GM19351 (cell line): ENCODE measurements at regions not wholly inside any gene's neighbourhood (a gene's known extent, or its start where the extent isn't known, plus 50 kb on each side); places are given as distances from the start of the nearest gene placed in this dataset.
"Not testable (repeated sequence)": the region's sequence is repeated elsewhere in the genome, so short reads cannot be mapped to it uniquely, and the experiment has no call there.

ENCODE experiments used
- ATAC-seq: cut with Tn5 transposase; IDR thresholded peaks from one replicate; pipeline ENCODE4 v1.9.1; 2021; ENCODE audit warnings: mild to moderate bottlenecking, moderate library complexity; ENCODE audit not compliant: unreplicated experiment

DNA sequence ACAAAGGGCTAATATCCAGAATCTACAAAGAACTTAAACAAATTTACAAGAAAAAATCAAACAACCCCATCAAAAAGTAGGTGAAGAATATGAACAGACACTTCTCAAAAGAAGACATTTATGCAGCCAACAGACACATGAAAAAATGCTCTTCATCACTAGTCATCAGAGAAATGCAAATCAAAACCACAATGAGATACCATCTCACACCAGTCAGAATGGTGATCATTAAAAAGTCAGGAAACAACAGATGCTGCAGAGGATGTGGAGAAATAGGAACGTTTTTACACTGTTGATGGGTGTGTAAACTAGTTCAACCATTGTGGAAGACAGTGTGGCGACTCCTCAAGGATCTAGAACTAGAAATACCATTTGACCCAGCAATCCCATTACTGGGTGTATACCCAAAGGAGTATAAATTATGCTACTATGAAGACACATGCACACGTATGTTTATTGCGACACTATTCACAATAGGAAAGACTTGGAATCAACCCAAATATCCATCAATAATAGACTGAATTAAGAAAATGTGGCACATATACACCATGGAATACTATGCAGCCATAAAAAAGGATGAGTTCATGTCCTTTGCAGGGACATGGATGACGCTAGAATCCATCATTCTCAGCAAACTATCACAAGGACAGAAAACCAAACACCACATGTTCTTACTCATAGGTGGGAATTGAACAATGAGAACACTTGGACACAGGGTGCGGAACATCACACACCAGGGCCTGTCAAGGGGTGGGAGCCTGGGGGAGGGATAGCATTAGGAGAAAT, 241.5 kb downstream of the KCNRG start:
- ATAC-seq = not testable (repeated sequence)

DNA sequence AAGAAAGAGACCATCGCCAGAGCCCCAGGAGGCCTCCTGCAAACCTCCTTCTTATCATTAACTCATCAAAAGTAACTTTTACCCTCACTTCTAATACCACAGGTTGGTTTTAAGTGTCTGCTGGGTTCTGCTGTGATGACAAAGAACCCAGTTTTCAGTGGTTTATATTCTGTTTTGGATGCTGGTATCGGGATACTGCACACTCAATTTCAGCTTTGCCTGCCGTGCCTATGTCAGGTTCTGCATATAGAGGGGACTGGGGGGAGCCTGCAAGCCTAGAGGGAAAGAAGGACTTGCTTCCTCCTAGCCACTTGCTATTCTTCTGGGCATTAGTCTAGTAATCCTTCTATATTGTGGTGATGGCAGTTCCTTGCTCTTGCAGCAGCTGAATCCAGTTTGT, 242.4 kb downstream of the KCNRG start:
- ATAC-seq = no peak

DNA sequence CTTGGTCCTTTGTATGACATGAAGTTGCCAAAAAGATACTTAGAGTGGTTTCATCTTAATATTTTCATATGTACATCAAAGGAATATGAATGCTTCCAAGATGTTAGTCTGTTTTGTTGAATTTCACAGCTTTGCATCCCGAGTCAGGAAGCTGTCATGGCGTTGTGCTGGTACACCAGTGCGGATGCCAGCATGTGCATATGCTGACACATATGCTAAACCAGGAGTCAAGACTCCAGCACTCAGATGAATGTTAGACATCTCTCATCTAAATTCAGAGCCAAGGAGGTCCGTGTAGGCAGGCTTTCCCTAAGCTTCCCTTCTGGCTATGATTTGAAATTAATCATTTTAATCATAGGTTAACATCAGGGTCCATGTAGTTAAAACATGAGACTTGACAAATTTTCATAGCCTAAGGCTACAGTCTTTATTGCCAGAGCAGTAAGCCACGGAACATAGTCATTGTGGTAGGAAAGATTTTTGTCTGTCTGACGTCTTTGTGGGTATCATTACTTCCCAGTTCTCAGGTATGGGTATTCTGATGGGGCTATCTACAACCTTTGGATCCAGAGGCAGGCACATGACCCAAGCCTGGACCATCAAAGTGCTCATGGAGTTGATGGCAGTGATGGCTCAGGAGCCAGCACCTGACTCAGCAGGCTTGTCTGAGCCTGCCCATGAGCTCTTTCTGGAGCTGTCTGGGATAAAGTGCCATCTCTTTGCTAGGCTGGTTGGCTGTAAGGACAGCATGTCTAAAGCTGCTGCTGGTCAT, 246.1 kb downstream of the KCNRG start:
- no peak for ATAC-seq

DNA sequence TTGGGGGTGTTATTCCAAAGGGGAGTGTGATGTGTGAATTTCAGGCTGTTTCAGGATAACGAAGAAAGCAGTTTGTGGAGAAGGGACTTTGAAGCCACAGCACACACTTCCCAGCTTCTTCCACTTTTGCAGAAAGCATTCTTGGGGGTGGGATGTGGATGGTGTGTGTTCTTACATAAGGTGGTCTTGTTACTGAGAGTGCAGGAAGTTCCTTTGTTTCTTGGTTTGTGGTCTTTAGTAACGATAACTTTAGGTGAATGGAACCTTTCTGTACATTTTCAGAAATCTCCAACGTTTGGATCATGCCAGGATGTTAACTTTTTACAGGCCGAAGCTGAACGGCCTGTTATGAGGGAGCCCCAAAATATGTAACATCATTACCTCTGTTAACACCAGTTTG, 251.8 kb downstream of the KCNRG start:
- no peak for ATAC-seq

DNA sequence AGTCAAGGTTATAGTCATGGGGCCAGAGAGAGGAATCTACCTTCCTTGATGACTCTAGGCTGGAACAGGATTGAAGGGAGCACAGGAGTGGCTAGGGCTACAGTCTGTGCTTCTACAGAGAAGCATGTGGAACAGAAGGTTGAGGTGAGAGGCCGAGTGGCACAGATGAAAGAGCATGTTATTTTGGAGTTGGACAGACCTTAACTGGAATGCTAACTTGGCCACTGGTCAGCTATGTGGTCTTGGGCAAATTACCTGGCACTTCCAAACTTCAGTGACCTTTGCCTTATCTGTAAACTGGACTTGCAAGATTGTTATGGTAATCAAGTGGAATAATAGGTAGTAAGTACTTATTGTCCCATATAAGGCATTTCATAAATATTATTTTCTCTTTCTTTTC, 252.7 kb downstream of the KCNRG start:
- ATAC-seq = no peak

DNA sequence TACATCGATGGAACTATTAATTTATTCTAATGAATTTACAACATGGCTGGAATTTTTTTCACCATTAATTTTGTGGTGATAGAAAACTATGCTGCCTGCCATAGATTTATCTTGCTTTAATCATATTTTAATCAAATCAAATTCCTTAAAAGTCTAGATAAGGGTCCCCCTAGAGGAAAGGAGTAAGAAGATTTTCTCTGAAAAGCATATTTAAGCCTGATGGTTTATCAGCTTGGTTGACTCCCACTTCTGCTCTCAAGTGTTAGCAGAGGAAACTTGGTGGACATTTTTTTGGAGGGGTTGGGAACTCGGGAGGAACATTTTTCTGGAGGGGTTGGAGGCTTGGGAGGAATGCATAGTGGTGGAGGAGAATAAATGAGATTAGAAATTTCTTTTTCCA, 253.3 kb downstream of the KCNRG start:
- ATAC-seq = no peak

DNA sequence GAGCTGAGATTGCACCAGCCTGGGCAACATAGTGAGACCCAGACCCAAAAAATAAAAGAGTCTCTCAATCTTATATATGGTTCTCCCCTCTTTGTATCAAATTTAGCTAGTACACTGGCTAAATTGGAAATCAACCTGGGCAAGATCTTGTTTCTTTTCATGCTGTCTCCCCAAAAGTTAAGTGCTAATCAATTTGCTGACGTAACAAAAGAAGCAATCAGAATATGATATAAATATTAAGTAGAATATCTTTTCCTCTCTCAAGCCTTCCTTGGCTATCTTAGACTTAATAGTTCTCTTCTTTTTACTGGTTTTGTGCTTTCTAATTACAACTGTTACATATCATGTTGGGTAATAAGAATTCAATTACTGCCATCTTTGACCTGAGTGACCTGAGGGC, 258.9 kb downstream of the KCNRG start:
- ATAC-seq = no peak

- ATAC-seq = no peak
These were observed 260.3 kb downstream of the KCNRG start for GRCh38 chr13:50275392-50276063.

DNA sequence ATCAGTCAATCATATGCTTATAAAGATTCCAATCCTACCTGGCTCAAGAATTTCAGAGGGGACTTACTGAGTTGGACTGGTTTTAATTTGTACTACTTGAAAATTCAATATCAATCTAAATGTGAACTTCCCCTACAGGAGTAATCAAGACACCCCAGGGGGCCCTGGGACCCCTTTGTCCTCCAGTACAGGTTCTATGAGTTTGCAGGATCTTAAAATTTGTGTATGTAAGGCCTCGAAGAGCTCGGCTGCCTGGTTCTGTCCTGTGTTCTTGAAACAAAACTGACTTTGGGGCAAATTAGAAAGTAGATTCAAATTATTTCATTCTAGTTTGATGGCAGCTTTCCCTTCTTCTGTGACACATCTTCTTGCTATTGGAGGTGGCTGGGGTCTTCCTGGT, 261.3 kb downstream of the KCNRG start:
- no peak for ATAC-seq

GRCh38 chr13:50277127-50277526, 261.9 kb downstream of the KCNRG start:
- no peak for ATAC-seq

- ATAC-seq = no peak
These were observed 262.7 kb downstream of the KCNRG start for GRCh38 chr13:50277906-50278305.

DNA sequence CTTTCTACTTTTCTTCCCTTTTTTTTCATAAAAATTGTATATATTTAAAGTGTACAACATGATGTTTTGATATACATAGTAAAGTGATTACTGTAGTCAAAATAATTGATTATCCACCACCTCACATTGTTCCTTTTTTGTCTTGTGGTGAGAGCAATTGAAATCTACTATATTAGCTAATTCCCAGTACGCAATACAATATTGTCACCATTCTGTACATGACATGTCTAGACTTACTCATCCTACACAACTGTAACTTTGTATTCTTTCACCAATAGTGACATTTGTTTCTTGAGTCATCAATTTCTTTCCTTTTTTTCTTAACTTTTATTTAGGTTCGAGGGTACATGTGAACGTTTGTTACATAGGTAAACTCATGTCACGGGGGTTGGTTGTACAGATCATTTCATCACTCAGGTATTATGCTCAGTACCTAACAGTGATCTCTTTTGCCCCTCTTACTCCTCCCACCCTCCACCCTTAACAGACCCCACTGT, 265.2 kb downstream of the KCNRG start:
- no peak for ATAC-seq

DNA sequence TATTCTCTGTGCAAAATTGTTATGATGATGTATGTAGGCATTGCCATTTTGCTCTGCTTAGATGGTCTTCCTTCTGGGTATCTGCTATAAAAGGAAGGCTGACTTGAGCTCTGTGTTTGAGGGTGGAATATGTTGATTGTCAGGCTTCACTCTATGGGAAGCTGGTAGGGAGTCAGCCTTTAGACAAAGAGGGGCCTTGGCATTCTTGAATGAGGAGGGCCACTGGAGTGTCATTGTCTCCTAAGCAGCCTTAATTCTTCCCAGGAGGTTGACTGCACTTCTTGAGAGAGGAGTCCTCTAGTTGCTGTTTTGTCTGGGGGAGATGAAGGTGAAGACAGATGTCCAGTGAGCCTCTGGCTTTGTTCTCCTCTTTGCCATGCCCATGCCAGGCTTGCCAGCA, 266.8 kb downstream of the KCNRG start:
- no peak for ATAC-seq

- no peak for ATAC-seq
These were observed 267.8 kb downstream of the KCNRG start for GRCh38 chr13:50283017-50283416.

GRCh38 chr13:50284540-50284939, 269.3 kb downstream of the KCNRG start:
- ATAC-seq = peak; percentile 89

DNA sequence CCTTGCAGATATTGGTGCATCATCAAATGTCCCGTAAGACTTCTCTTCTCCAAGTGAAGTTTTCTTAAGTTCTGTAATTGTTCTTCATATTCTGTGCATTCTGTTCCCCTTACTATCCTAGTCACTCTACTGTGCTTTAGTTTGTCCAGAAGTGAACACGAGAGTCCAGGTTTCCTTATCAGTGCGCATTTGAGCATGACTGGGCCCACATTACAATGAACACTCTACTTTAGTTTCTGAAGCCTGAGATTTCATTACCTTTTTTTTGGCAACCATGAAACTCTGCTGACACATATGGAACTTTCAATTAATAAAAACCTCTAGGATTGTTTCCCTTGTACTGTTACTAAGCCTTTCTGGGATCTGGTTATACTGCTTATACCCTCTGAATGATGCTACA, 270.0 kb downstream of the KCNRG start:
- peak; percentile 55 for ATAC-seq

DNA sequence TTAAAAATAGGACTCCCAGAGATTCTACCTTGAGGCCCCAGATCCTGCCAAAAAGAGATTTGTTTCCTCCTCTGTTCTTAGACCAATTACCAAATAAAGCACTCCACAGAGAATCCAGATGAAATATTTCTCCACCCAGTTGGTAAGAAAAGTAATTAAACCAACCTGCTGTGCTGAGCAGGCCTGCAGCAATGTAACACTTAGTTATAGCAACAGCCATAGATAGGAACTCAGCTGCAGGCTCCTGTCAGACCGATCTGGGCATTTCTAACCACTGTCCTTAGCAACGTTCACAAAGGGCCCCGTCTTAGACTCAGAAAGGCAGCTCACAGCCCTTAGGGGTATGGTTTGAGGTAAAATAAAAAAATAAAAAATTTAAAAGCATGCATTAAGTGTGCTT, 271.1 kb downstream of the KCNRG start:
- no peak for ATAC-seq

GRCh38 chr13:50290186-50290585, 274.9 kb downstream of the KCNRG start:
- no peak for ATAC-seq

GRCh38 chr13:50291611-50292010, 276.4 kb downstream of the KCNRG start:
- no peak for ATAC-seq

DNA sequence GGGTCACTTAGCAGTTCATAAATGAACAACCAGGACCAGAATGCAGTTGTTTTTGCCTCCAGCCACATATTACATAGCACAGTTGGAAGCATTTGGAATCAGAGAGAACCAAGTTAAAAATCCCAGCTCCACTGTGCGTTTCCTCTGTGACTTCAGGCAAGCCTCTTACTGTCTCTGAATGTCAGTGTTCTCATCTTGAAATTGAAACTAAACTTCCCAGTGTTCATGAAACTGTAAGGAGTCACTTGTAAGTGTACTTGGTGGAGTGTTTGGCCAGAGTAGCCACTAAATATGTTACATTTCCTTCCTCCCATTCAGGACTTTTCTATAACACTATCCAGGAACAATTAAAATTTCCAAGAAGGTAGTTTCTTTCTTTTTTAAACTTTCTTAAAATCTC, 276.8 kb downstream of the KCNRG start:
- ATAC-seq = no peak

- ATAC-seq = not testable (repeated sequence)
These were observed 279.2 kb downstream of the KCNRG start for GRCh38 chr13:50294425-50294824.
